Progenitor cell of endocrine pancreas (in vitro differentiated cells): ENCODE measurements at regions not wholly inside any gene's neighbourhood (a gene's known extent, or its start where the extent isn't known, plus 50 kb on each side); places are given as distances from the start of the nearest gene placed in this dataset.
"Not testable (repeated sequence)": the region's sequence is repeated elsewhere in the genome, so short reads cannot be mapped to it uniquely, and the experiment has no call there.

Experiments
- DNase-seq: peaks from one replicate; pipeline ENCODE4 v3.0.0; 2021; ENCODE audit warnings: low spot score; ENCODE audit not compliant: unreplicated experiment
- H3K27ac Mint-ChIP-seq: 2 replicates; pipeline ENCODE4 v1.8.0; 2021; ENCODE audit warnings: mild to moderate bottlenecking, moderate library complexity, mixed read lengths
- H3K27me3 Mint-ChIP-seq: 2 replicates; pipeline ENCODE4 v1.8.0; 2021; ENCODE audit warnings: mixed read lengths
- H3K36me3 Mint-ChIP-seq: 2 replicates; pipeline ENCODE4 v1.8.0; 2022; ENCODE audit warnings: mixed read lengths; ENCODE audit not compliant: insufficient read depth
- H3K4me1 Mint-ChIP-seq: 2 replicates; pipeline ENCODE4 v1.8.0; 2021; ENCODE audit warnings: low read depth, mixed read lengths
- H3K4me3 Mint-ChIP-seq: 2 replicates; pipeline ENCODE4 v1.8.0; 2021; ENCODE audit warnings: low read depth, mild to moderate bottlenecking, moderate library complexity, mixed read lengths
- H3K9me3 Mint-ChIP-seq: 2 replicates; pipeline ENCODE4 v1.8.0; 2021; ENCODE audit warnings: low read depth, mixed read lengths
- TF ChIP-seq, protein P1 (sequence below): fragments of 200-600 bp; sonication (generic); IDR thresholded peaks from one replicate; pipeline ENCODE4 v1.5.0; 2021; ENCODE audit warnings: antibody characterized with exemption, mild to moderate bottlenecking; ENCODE audit not compliant: unreplicated experiment

DNA sequence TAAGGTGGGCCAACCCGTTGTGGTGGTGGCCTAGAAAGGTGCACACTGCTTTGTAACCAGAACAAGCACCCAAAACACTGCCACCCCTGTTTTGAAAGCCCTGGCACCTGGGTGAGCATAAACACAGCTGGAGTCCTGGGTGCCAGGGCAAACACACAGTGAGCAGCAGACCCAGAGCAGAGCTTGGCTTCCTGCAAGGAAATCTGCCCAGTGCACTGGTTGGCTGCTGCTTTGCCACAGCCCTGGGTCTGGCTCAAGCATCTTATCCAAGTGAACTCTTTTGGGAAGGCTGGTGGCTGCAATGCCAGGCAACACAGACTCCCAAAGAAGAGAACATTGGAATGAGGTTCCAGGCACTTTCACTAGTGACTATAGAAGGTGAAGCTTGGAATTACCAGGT, 145.5 kb upstream of the PDE1C start:
- Mint-ChIP-seq H3K4me1 (no peaks in the 10 kb centered on the region), H3K4me3 (no peak overlapping the region), H3K27ac (no peak overlapping the region), H3K9me3 (no peaks in the 10 kb centered on the region), H3K36me3 (no peaks in the 10 kb centered on the region), H3K27me3 (peaks cover 25% of the 10 kb centered on the region)
- TF ChIP-seq, protein P1, sequence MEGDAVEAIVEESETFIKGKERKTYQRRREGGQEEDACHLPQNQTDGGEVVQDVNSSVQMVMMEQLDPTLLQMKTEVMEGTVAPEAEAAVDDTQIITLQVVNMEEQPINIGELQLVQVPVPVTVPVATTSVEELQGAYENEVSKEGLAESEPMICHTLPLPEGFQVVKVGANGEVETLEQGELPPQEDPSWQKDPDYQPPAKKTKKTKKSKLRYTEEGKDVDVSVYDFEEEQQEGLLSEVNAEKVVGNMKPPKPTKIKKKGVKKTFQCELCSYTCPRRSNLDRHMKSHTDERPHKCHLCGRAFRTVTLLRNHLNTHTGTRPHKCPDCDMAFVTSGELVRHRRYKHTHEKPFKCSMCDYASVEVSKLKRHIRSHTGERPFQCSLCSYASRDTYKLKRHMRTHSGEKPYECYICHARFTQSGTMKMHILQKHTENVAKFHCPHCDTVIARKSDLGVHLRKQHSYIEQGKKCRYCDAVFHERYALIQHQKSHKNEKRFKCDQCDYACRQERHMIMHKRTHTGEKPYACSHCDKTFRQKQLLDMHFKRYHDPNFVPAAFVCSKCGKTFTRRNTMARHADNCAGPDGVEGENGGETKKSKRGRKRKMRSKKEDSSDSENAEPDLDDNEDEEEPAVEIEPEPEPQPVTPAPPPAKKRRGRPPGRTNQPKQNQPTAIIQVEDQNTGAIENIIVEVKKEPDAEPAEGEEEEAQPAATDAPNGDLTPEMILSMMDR, result no peak
- no peak for DNase-seq

GRCh38 chr7:32214913-32215312, 144.7 kb upstream of the PDE1C start:
- H3K4me3 Mint-ChIP-seq, result no peak overlapping the region
- no peak overlapping the region for H3K27ac Mint-ChIP-seq
- H3K36me3 Mint-ChIP-seq, result no peaks in the 10 kb centered on the region
- TF ChIP-seq, protein P1, result no peak
- no peak for DNase-seq
- no peaks in the 10 kb centered on the region for H3K9me3 Mint-ChIP-seq
- H3K4me1 Mint-ChIP-seq, result no peaks in the 10 kb centered on the region
- H3K27me3 Mint-ChIP-seq, result peaks cover 26% of the 10 kb centered on the region

- no peak for DNase-seq
- Mint-ChIP-seq H3K9me3 (no peaks in the 10 kb centered on the region), H3K4me1 (no peaks in the 10 kb centered on the region), H3K27ac (no peak overlapping the region), H3K36me3 (no peaks in the 10 kb centered on the region), H3K4me3 (no peak overlapping the region), H3K27me3 (peaks cover 47% of the 10 kb centered on the region)
- TF ChIP-seq, protein P1, result no peak
Measured at GRCh38 chr7:32212321-32212720, 142.1 kb upstream of the PDE1C start.

DNA sequence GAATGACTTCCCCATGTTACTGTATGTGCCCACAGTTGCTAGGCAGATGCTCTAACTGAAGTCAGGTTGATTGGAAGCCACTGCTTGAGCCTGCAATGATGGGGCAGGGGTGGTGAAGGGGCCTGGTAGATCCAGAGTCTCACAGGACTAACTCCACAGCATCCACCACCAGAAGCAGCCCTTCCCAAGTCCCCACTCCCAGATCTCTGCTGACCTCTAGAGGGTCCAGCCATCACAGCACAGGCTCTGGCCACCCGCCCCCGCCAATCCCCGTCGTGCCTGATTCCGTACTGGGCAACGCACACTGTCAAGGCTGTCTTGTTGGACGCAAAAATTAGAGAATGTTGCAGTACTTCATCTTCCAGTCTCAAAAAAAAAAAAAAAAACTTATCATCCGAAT, 136.8 kb upstream of the PDE1C start:
- H3K4me3 Mint-ChIP-seq, result no peak overlapping the region
- H3K4me1 Mint-ChIP-seq, result no peaks in the 10 kb centered on the region
- peaks cover 36% of the 10 kb centered on the region for H3K27me3 Mint-ChIP-seq
- TF ChIP-seq, protein P1, result peak; percentile 62
- no peaks in the 10 kb centered on the region for H3K36me3 Mint-ChIP-seq
- no peaks in the 10 kb centered on the region for H3K9me3 Mint-ChIP-seq
- DNase-seq, result peak; percentile 41
- H3K27ac Mint-ChIP-seq, result no peak overlapping the region

DNA sequence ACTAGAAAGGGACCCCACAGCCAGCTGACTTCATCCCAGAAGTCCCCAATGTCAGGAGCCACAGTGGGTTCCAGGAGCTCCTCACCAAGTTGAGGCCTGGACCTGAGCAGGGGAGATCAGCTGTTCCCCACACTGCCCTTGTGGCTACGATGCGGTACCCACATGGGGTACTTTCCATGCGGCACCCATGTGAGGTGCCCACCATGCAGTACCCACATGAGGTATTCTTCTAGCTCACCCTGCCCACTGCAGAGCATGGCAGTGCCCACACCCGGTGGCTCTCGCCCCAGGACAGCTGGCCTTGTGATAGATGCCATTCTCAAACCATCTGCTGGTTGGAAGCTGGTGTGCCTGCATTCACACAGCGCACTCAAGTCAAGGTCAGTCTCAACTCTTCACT, 136.3 kb upstream of the PDE1C start:
- DNase-seq, result no peak
- no peaks in the 10 kb centered on the region for H3K9me3 Mint-ChIP-seq
- H3K27me3 Mint-ChIP-seq, result peaks cover 36% of the 10 kb centered on the region
- TF ChIP-seq, protein P1, result no peak
- H3K36me3 Mint-ChIP-seq, result no peaks in the 10 kb centered on the region
- H3K4me3 Mint-ChIP-seq, result no peak overlapping the region
- H3K4me1 Mint-ChIP-seq, result no peaks in the 10 kb centered on the region
- no peak overlapping the region for H3K27ac Mint-ChIP-seq

- H3K36me3 Mint-ChIP-seq, DNase-seq, H3K4me1 Mint-ChIP-seq, H3K9me3 Mint-ChIP-seq, H3K4me3 Mint-ChIP-seq, H3K27ac Mint-ChIP-seq: not testable (repeated sequence)
- peaks cover 35% of the 10 kb centered on the region for H3K27me3 Mint-ChIP-seq
Measured at GRCh38 chr7:32205298-32205824, 135.2 kb upstream of the PDE1C start.
